Dendritic cell treated with granulocyte-macrophage colony-stimulating factor and Interleukin-4, amounts not matched to agents 40 ng/mL and 50 ng/mL, for 4 days (primary cell): ENCODE measurements at regions not wholly inside any gene's neighbourhood (a gene's known extent, or its start where the extent isn't known, plus 50 kb on each side); places are given as distances from the start of the nearest gene placed in this dataset.

Experiments used
- H3K27ac Mint-ChIP-seq: one replicate; pipeline ENCODE4 v1.8.0; 2022; ENCODE audit warnings: mild to moderate bottlenecking, mixed read lengths
- H3K27me3 Mint-ChIP-seq: one replicate; pipeline ENCODE4 v1.8.0; 2022; ENCODE audit warnings: mild to moderate bottlenecking, mixed read lengths
- H3K36me3 Mint-ChIP-seq: one replicate; pipeline ENCODE4 v1.8.0; 2022; ENCODE audit warnings: low read depth, mixed read lengths
- H3K4me1 Mint-ChIP-seq: one replicate; pipeline ENCODE4 v1.8.0; 2022; ENCODE audit warnings: low read depth, mixed read lengths
- H3K4me3 Mint-ChIP-seq: one replicate; pipeline ENCODE4 v1.8.0; 2022; ENCODE audit warnings: mild to moderate bottlenecking, moderate library complexity, mixed read lengths
- H3K9me3 Mint-ChIP-seq: one replicate; pipeline ENCODE4 v1.8.0; 2022; ENCODE audit warnings: mixed read lengths
- intact Hi-C: fragments of 100-400 bp; cut with micrococcal nuclease; formaldehyde crosslinking; loops from one replicate; pipeline ENCODE4 v1.15.0; 2022

GRCh38 chr14:61187196-61187905, 93.8 kb downstream of the TMEM30B start:
- intact Hi-C loops, result no loop called here
- Mint-ChIP-seq H3K4me3 (no peak overlapping the region), H3K36me3 (no peaks in the 10 kb centered on the region), H3K27me3 (peaks cover 71% of the 10 kb centered on the region), H3K4me1 (peaks cover 24% of the 10 kb centered on the region), H3K27ac (no peak overlapping the region), H3K9me3 (no peaks in the 10 kb centered on the region)

GRCh38 chr14:61186341-61187195, 94.6 kb downstream of the TMEM30B start:
- Mint-ChIP-seq H3K4me3 (no peak overlapping the region), H3K36me3 (no peaks in the 10 kb centered on the region), H3K27me3 (peaks cover 71% of the 10 kb centered on the region), H3K27ac (no peak overlapping the region), H3K4me1 (peaks cover 24% of the 10 kb centered on the region), H3K9me3 (no peaks in the 10 kb centered on the region)
- intact Hi-C loops, result no loop called here

GRCh38 chr14:61185534-61185933, 95.6 kb downstream of the TMEM30B start:
- H3K4me1 Mint-ChIP-seq, result peaks cover 24% of the 10 kb centered on the region
- H3K27ac Mint-ChIP-seq, result no peak overlapping the region
- H3K27me3 Mint-ChIP-seq, result peaks cover 67% of the 10 kb centered on the region
- H3K9me3 Mint-ChIP-seq, result no peaks in the 10 kb centered on the region
- intact Hi-C loops, result no loop called here
- H3K36me3 Mint-ChIP-seq, result no peaks in the 10 kb centered on the region
- H3K4me3 Mint-ChIP-seq, result no peak overlapping the region

- intact Hi-C loops, result no loop called here
Measured at GRCh38 chr14:61184112-61184511, 97.0 kb downstream of the TMEM30B start.

DNA sequence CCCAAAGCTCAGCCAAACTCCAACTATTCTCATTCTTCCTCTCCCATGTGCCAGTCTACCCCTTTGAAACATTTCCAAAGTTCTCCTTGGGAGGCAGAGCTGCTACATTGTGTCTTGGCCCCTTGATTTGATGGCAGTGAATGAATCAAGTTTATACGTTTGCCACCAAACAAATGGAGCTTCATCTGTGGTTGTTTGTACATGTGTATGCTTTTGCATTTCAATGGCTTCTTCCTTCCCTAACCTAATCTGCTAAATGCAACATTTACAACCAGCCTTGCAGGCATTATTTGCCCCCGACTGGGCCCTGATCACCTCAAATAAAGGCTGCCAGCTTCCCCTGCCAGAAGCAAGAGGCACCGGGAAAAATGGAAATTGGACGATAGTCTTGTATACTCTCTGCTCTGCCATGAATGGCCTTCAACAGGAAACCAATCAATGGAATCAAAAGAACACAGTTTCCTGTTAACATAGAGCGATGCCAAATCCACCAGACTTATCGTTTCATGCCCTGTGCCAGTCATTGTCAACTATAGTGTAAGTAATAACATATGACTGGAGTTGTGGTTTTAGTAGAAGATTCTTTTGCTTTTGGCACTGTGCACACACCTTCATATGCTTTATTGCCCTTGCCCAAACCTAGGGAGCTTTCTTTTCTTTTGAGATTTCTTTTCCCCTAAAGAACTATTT, 97.8 kb downstream of the TMEM30B start:
- H3K27me3 Mint-ChIP-seq, result peaks cover 57% of the 10 kb centered on the region
- H3K9me3 Mint-ChIP-seq, result no peaks in the 10 kb centered on the region
- intact Hi-C loops, result no loop called here
- peaks cover 17% of the 10 kb centered on the region for H3K4me1 Mint-ChIP-seq
- no peak overlapping the region for H3K27ac Mint-ChIP-seq
- no peak overlapping the region for H3K4me3 Mint-ChIP-seq
- no peaks in the 10 kb centered on the region for H3K36me3 Mint-ChIP-seq

More at GRCh38 chr14:61184112-61184511, 97.0 kb downstream of the TMEM30B start:
- no peaks in the 10 kb centered on the region for H3K9me3 Mint-ChIP-seq
- H3K4me1 Mint-ChIP-seq, result peaks cover 18% of the 10 kb centered on the region
- H3K27ac Mint-ChIP-seq, result no peak overlapping the region
- H3K27me3 Mint-ChIP-seq, result peaks cover 58% of the 10 kb centered on the region
- H3K36me3 Mint-ChIP-seq, result no peaks in the 10 kb centered on the region
- no peak overlapping the region for H3K4me3 Mint-ChIP-seq

DNA sequence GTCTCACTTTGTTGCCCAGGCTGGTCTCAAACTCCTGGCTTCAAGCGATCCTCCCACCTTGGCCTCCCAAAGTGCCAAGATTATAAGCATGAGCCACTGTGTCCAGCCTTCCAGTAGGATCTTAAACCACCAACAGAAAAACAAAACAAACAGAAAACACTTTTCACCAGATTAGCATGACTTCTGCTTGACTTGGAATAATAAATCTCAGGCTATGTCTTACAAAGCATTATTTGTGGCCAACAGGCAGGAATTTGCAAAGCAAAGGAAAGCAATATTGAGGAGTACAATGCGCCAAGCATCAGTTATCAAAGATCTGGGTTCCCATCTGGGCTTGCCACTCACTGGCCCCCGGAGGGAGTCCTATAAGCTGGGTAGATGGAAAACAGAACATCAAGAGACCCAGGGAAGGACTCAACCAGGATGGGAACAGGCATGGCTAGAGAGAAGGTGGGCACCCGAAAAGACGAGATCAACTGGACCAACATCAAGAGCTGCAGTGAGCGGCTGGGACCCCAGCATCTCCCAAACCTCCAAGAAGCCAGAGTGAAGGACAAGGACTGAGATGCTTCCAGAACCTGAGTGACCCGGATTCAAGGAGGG, 101.2 kb downstream of the TMEM30B start:
- H3K9me3 Mint-ChIP-seq, result no peaks in the 10 kb centered on the region
- no peak overlapping the region for H3K4me3 Mint-ChIP-seq
- intact Hi-C loops, result no loop called here
- H3K27me3 Mint-ChIP-seq, result peaks cover 33% of the 10 kb centered on the region
- no peaks in the 10 kb centered on the region for H3K36me3 Mint-ChIP-seq
- H3K27ac Mint-ChIP-seq, result no peak overlapping the region
- peaks cover 15% of the 10 kb centered on the region for H3K4me1 Mint-ChIP-seq

DNA sequence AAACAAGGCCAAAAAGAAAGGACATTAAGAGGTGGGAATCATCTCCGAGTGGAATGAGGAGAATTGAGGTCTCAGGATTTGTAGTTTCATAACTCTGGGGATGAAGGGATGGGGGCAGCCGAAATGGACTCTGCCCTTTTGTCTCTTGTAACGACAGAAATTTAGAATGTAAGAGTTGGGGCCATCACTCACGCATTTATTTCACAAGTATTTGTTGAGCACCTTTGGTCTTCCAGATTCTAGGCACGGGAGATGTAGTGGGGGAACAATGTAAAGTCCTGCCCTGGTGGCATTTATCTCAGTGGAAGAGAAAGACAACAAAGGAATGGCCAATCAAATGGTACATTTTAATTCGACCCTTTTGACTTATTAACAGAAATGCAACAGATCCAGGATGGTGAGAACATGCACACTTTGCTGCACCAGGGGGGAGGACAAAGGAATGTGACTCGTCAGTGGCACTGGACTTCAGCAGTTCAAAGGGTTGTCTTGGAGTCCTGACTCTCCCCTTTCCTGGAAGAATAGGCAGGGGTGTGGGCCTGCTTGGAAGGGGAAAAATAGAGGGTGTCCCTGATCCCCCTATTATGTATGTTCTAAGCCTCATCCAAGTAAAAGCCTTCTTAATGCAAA, 102.0 kb downstream of the TMEM30B start:
- Mint-ChIP-seq H3K9me3 (no peaks in the 10 kb centered on the region), H3K36me3 (no peaks in the 10 kb centered on the region), H3K27me3 (peaks cover 32% of the 10 kb centered on the region), H3K4me1 (peaks cover 15% of the 10 kb centered on the region), H3K27ac (no peak overlapping the region), H3K4me3 (no peak overlapping the region)
- intact Hi-C loops, result no loop called here

DNA sequence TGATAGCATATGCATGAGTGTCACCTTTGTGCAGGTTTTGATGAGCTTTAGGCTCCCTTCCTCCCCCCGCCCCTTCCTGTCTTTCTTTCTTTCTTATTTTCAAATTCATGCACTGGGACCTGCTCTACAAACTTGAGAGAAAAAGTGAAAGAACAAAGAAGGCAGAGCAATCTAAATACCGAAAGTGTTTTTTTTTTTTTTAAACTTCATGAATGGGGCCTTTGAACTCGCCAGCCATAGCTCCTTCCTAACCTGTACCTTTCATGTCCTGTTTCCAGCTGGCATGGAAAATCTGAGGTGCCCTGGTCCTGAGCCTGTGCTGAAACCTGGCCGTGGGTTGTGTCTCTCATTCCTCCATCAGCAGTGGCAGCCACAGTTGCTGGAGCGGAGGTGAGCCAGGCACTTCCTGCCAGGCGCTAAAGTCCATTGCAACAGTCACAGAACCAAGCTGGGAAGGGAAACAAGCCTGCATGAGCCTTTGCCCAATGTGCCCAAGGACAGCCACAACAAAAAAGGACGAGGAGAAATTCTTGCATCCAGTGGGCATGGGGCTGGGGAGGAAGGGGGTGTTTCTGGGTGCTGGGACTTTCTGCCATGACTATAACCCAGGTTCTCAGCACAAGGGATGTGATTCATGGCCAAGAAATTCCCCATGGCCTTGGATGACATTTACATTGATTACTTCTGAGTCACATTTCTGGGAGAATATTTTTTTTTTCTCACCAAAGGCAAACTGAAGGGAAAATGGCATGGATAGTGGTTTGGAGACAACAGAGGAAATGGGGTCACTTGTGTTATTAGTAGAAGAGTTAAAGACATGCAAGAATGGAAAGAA, 102.7 kb downstream of the TMEM30B start:
- peaks cover 32% of the 10 kb centered on the region for H3K27me3 Mint-ChIP-seq
- intact Hi-C loops, result no loop called here
- no peak overlapping the region for H3K4me3 Mint-ChIP-seq
- peaks cover under 1% of the 10 kb centered on the region for H3K9me3 Mint-ChIP-seq
- H3K4me1 Mint-ChIP-seq, result peaks cover 15% of the 10 kb centered on the region
- H3K27ac Mint-ChIP-seq, result no peak overlapping the region
- no peaks in the 10 kb centered on the region for H3K36me3 Mint-ChIP-seq

DNA sequence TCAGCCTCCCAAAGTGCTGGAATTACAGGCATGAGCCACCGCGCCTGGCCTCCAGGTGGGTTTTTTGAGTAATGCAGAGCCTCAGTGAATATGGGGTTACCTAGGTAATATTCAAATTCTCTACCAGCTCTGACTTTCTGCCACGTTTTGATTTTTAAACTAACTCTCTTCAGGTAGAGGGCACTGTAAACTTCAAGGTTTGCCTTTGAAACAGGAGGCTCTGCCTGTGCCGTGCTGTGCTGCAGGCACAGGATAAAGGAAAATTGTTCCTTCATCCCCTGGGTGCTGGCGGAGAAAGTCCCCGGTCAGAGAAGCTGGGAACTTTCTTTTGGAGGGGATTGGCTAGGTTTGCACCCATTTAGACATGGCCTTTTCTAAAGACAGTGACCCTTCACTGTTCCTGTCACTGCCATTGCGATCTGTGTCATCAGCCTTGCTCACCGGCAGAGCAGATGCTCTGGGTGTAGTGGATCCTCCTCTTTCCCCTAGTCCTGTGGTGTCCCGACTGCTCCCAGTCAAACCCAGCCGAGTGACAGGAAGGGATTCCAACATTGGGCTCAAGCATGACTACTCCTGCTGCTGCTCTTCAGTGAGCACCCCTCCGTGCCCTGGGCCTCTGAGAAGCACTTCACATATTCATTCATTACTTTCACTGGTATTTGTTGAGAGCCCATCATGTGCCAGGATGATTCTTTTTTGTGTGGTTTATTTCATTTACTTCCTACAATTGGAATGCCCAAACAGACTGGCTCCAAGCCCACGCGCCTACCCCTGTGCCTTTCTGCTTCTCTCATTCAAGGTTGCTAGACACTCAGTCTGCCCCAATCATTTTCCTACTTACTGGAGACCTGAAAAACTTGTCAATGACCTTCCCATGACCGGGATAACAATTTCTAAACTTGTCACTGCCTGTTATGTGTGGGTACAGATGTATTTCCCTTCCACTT, 103.6 kb downstream of the TMEM30B start:
- Mint-ChIP-seq H3K36me3 (no peaks in the 10 kb centered on the region), H3K27me3 (peaks cover 28% of the 10 kb centered on the region), H3K4me3 (no peak overlapping the region), H3K4me1 (peaks cover 15% of the 10 kb centered on the region), H3K27ac (no peak overlapping the region), H3K9me3 (peaks cover 10% of the 10 kb centered on the region)
- intact Hi-C loops, result no loop called here

DNA sequence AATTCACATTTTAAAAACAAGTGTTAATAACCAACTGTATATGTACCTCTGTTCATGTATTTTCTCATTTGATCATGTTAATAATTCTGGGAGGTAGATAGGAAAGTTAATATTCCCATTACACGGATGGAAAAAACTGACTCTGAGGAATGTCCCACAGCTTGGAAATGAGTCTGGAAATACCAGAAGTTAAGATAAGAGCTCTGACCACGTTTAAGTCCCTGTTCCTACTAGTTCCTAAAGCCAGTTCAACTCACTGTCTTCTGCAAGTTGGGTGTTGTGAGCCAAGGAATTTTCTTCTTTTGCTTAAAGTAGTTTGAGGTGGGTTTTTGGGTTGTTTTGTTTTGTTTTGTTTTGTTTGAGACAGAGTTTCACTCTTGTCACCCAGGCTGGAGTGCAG, 104.5 kb downstream of the TMEM30B start:
- peaks cover 23% of the 10 kb centered on the region for H3K27me3 Mint-ChIP-seq
- H3K4me1 Mint-ChIP-seq, result peaks cover 15% of the 10 kb centered on the region
- intact Hi-C loops, result no loop called here
- H3K9me3 Mint-ChIP-seq, result peaks cover 12% of the 10 kb centered on the region
- H3K4me3 Mint-ChIP-seq, result no peak overlapping the region
- no peak overlapping the region for H3K27ac Mint-ChIP-seq
- no peaks in the 10 kb centered on the region for H3K36me3 Mint-ChIP-seq

- H3K4me3 Mint-ChIP-seq, result no peak overlapping the region
- H3K36me3 Mint-ChIP-seq, result no peaks in the 10 kb centered on the region
- H3K27ac Mint-ChIP-seq, result no peak overlapping the region
- peaks cover 15% of the 10 kb centered on the region for H3K4me1 Mint-ChIP-seq
- intact Hi-C loops, result no loop called here
- H3K27me3 Mint-ChIP-seq, result peaks cover 22% of the 10 kb centered on the region
- peaks cover 12% of the 10 kb centered on the region for H3K9me3 Mint-ChIP-seq
Measured at GRCh38 chr14:61174987-61175386, 106.2 kb downstream of the TMEM30B start.

GRCh38 chr14:61174441-61174891, 106.7 kb downstream of the TMEM30B start:
- H3K4me1 Mint-ChIP-seq, result peaks cover 15% of the 10 kb centered on the region
- H3K27me3 Mint-ChIP-seq, result peaks cover 23% of the 10 kb centered on the region
- intact Hi-C loops, result no loop called here
- H3K27ac Mint-ChIP-seq, result no peak overlapping the region
- H3K4me3 Mint-ChIP-seq, result no peak overlapping the region
- peaks cover 12% of the 10 kb centered on the region for H3K9me3 Mint-ChIP-seq
- no peaks in the 10 kb centered on the region for H3K36me3 Mint-ChIP-seq
